Vagina (tissue), 2 donors: ENCODE measurements at regions not wholly inside any gene's neighbourhood (a gene's known extent, or its start where the extent isn't known, plus 50 kb on each side); places are given as distances from the start of the nearest gene placed in this dataset.

Experiments
- DNase-seq, 2 donors: peaks; one replicate each; pipeline ENCODE4 v3.0.0-alpha.2; 2017; ENCODE audit errors: extremely low spot score in 2 of 2
- H3K27ac ChIP-seq: fragments of 200-600 bp; sonication (generic); one replicate; pipeline ENCODE4 v1.5.1; 2019
- H3K27me3 ChIP-seq: fragments of 200-600 bp; sonication (generic); one replicate; pipeline ENCODE4 v1.5.1; 2019
- H3K36me3 ChIP-seq, 2 donors: fragments of 200-600 bp; sonication (generic); one replicate each; pipeline ENCODE4 v1.5.1; 2017 to 2019
- H3K4me1 ChIP-seq: fragments of 200-600 bp; sonication (generic); one replicate; pipeline ENCODE4 v1.5.1; 2019
- H3K4me3 ChIP-seq, 2 donors: fragments of 200-600 bp; sonication (generic); 1 replicate in 1 of 2; 2 replicates in 1 of 2; pipeline ENCODE4 v1.5.1; 2016 to 2019
- H3K9me3 ChIP-seq: fragments of 200-600 bp; sonication (generic); one replicate; pipeline ENCODE4 v1.5.1; 2019
- POLR2A ChIP-seq, 2 donors: fragments of 450-650 bp; IDR thresholded peaks; one replicate each; pipeline ENCODE4 v1.6.1; 2017; ENCODE audit warnings: antibody characterized with exemption in 2 of 2, mild to moderate bottlenecking in 2 of 2, moderate library complexity in 2 of 2
- POLR2AphosphoS5 ChIP-seq, 2 donors: sonication (generic); formaldehyde crosslinking; IDR thresholded peaks; one replicate each; pipeline ENCODE4 v1.9.0; 2017; ENCODE audit warnings: antibody characterized with exemption in 2 of 2, mild to moderate bottlenecking in 2 of 2, low read depth in 1 of 2; ENCODE audit not compliant: insufficient read depth in 1 of 2
- intact Hi-C: fragments of 100-400 bp; cut with DNase I; formaldehyde crosslinking; loops from one replicate; pipeline ENCODE4 v1.15.1; 2023
- TF ChIP-seq, protein P1 (sequence below), 3 experiments: fragments of 450-650 bp in 2 of 3; fragments of 200-600 bp in 1 of 3; sonication (generic) in 1 of 3; IDR thresholded peaks; one replicate each; pipeline ENCODE4 v1.5.1; 2017 to 2019; ENCODE audit warnings: antibody characterized with exemption in 3 of 3, mild to moderate bottlenecking in 2 of 3, moderate library complexity in 2 of 3

DNA sequence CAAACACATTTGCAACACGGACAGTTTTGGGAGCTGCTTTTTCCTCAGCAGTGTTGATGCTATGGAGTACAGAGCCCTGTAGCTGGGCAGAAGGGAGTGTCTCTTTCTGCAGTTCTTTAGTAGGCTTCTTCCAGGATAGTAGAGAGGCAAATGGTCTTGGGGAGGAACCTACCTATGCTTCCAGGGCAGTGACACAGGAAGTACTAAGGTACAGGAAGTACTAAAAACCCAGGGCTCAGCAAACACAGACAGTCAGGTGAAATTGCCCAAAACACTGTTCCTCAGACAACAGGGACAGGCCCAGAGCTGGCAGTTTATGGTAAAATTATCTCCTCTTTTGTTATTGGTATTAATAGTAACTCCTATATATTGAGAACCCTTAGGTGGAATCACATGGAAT lies 217.6 kb downstream of the TTC8 start:
- Histone ChIP-seq H3K27ac (no peak overlapping the region), H3K36me3 (no peaks in the 10 kb centered on the region), H3K4me3 (no peak overlapping the region), H3K4me1 (peaks cover 10% of the 10 kb centered on the region), H3K9me3 (no peaks in the 10 kb centered on the region), H3K27me3 (no peaks in the 10 kb centered on the region)
- TF ChIP-seq POLR2A (IDR thresholded peaks at IDR 0.05) (no peak), POLR2AphosphoS5 (IDR thresholded peaks at IDR 0.05; ENCODE audit: insufficient read depth in 1 of 2, low read depth in 1 of 2) (no peak)
- TF ChIP-seq, protein P1, sequence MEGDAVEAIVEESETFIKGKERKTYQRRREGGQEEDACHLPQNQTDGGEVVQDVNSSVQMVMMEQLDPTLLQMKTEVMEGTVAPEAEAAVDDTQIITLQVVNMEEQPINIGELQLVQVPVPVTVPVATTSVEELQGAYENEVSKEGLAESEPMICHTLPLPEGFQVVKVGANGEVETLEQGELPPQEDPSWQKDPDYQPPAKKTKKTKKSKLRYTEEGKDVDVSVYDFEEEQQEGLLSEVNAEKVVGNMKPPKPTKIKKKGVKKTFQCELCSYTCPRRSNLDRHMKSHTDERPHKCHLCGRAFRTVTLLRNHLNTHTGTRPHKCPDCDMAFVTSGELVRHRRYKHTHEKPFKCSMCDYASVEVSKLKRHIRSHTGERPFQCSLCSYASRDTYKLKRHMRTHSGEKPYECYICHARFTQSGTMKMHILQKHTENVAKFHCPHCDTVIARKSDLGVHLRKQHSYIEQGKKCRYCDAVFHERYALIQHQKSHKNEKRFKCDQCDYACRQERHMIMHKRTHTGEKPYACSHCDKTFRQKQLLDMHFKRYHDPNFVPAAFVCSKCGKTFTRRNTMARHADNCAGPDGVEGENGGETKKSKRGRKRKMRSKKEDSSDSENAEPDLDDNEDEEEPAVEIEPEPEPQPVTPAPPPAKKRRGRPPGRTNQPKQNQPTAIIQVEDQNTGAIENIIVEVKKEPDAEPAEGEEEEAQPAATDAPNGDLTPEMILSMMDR (IDR thresholded peaks at IDR 0.05): no peak
- no peak for DNase-seq
- intact Hi-C loops: loop anchor here (5.0 kb wide), 1 partner anchor 870 kb away; no protein-coding TSS in a partner anchor

DNA sequence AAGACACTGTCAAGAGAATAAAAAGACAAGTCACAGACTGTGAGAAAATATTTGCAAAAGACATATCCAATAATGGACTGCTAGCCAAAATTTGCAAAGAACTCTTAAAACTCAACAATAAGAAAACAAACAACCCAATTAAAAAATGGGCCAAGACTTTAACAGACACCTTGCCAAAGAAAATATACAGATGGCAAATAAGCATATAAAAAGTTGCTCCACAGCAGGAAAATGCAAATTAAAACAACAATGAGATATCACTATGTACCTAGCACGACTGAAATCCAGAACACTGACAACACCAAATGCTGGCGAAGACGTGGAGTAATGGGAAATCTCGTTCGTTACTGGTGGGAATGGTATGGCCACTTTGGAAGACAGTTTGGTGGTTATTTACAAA lies 228.9 kb downstream of the TTC8 start:
- no peaks in the 10 kb centered on the region for H3K27me3 ChIP-seq
- TF ChIP-seq, protein P1 (IDR thresholded peaks at IDR 0.05): no peak
- TF ChIP-seq POLR2AphosphoS5 (IDR thresholded peaks at IDR 0.05; ENCODE audit: insufficient read depth in 1 of 2, low read depth in 1 of 2): no peak
- no peak for TF ChIP-seq POLR2A (IDR thresholded peaks at IDR 0.05)
- no peak overlapping the region for H3K4me3 ChIP-seq
- H3K27ac ChIP-seq: no peak overlapping the region
- no peaks in the 10 kb centered on the region for H3K36me3 ChIP-seq
- DNase-seq: no peak
- intact Hi-C loops: no loop called here
- no peaks in the 10 kb centered on the region for H3K9me3 ChIP-seq
- no peaks in the 10 kb centered on the region for H3K4me1 ChIP-seq

DNA sequence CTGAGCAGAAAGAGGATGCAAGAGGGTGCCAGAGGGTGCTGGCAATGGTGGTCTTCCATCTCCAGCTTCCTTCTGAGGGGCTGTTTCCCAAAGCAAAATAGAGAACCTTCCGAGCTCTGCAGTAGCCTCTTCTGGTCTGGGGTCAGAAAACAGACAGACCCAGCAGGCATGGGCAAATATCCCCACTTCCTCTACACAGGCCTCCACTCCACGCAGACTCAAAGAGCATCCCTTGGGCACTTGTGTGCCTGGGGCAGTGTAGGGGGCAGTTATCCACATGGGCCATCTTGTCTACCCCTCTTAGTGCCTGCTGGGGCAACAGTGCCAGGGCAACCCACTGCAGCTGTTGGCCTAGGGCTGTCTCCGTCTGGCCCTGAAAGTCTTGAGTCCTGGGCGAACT lies 231.9 kb downstream of the TTC8 start:
- H3K4me1 ChIP-seq: no peaks in the 10 kb centered on the region
- no peaks in the 10 kb centered on the region for H3K9me3 ChIP-seq
- intact Hi-C loops: no loop called here
- H3K4me3 ChIP-seq: no peak overlapping the region
- no peaks in the 10 kb centered on the region for H3K27me3 ChIP-seq
- no peak for DNase-seq
- no peak overlapping the region for H3K27ac ChIP-seq
- TF ChIP-seq, protein P1 (IDR thresholded peaks at IDR 0.05): no peak
- TF ChIP-seq POLR2A (IDR thresholded peaks at IDR 0.05) (no peak), POLR2AphosphoS5 (IDR thresholded peaks at IDR 0.05; ENCODE audit: insufficient read depth in 1 of 2, low read depth in 1 of 2) (no peak)
- no peaks in the 10 kb centered on the region for H3K36me3 ChIP-seq

DNA sequence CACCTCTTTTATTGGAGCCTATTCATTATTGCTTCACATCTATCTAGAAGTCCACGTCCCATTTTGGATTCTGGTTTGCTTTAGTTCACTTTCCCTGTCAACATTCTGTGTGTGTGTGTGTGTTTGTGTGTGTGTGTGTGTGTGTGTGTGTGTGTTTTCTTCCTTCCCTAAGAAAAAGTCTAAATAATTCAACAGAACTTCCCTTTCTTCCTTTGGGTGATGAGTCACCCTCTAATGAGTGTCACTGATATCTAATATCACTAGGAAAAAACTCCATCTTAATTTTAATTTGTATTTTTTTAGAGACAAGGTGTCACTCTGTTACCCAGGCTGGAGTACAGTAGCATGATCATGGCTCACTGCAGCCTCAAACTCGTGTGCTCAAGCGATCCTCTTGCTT lies 234.2 kb downstream of the TTC8 start:
- TF ChIP-seq POLR2A (IDR thresholded peaks at IDR 0.05) (no peak), POLR2AphosphoS5 (IDR thresholded peaks at IDR 0.05; ENCODE audit: insufficient read depth in 1 of 2, low read depth in 1 of 2) (no peak)
- TF ChIP-seq, protein P1 (IDR thresholded peaks at IDR 0.05): no peak
- DNase-seq: no peak

DNA sequence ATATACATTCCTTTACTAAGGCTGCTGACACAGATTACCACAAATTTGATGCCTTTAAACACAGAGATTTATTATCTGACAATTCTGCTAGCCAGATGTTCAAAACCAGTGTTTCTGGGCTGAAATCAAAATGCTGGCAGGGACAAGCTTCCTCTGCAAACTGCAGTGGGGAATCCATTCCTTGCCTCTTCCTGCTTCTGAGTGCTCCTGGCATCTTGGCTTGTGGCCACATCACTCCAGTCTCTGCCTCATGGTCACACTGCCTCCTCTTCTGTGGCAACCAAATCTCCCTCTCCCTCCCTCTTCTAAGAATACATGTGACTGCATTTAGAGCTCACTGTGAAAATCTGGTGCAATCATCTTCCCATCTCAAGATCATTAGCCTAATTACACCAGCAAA lies 235.7 kb downstream of the TTC8 start:
- TF ChIP-seq, protein P1 (IDR thresholded peaks at IDR 0.05): no peak
- TF ChIP-seq POLR2AphosphoS5 (IDR thresholded peaks at IDR 0.05; ENCODE audit: insufficient read depth in 1 of 2, low read depth in 1 of 2): no peak
- no peak for TF ChIP-seq POLR2A (IDR thresholded peaks at IDR 0.05)
- Histone ChIP-seq H3K27ac (no peak overlapping the region), H3K36me3 (no peaks in the 10 kb centered on the region), H3K9me3 (no peaks in the 10 kb centered on the region), H3K4me3 (no peak overlapping the region), H3K4me1 (no peaks in the 10 kb centered on the region), H3K27me3 (no peaks in the 10 kb centered on the region)
- intact Hi-C loops: no loop called here
- no peak for DNase-seq

More for the DNA sequence above, 234.2 kb downstream of the TTC8 start:
- Histone ChIP-seq H3K9me3 (no peaks in the 10 kb centered on the region), H3K27me3 (no peaks in the 10 kb centered on the region), H3K4me3 (no peak overlapping the region), H3K4me1 (no peaks in the 10 kb centered on the region), H3K27ac (no peak overlapping the region), H3K36me3 (no peaks in the 10 kb centered on the region)
- intact Hi-C loops: no loop called here
